HG03442 (cell line): ENCODE measurements at regions not wholly inside any gene's neighbourhood (a gene's known extent, or its start where the extent isn't known, plus 50 kb on each side); places are given as distances from the start of the nearest gene placed in this dataset.
"Not testable (repeated sequence)": the region's sequence is repeated elsewhere in the genome, so short reads cannot be mapped to it uniquely, and the experiment has no call there.

Experiments
- ATAC-seq: cut with Tn5 transposase; IDR thresholded peaks from one replicate; pipeline ENCODE4 v1.9.1; 2021; ENCODE audit warnings: mild to moderate bottlenecking, moderate library complexity; ENCODE audit not compliant: unreplicated experiment

DNA sequence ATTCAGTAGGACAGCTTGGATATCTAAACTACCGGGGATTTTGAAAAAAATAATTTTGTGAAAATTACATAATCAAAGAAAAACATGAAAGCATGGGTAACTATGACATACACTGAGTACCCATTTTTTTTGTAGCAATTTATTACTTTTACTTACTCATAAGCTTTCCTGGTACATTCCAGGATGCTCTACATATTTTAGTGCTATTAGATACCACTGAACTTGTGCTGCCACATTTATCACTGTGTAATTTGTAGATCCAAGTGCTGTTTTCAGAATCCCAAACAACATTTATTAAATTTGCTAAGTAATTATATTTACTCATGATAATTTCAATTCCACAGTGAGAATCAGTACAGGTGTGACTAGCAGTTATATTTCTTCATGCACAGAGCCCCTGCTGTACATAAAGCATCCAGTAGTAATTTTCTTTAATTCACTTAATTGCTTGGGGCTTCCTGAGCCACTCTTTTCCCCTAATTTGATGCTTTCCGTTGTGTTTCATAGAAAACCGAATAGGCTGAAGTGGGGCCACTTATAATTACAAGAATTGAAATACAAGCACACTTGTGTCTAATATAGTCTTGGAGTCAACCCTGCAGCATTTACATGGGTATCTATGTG is 2254.4 kb downstream of the ARAP2 start:
- no peak for ATAC-seq

GRCh38 chr4:33996075-33996718 is 2248.1 kb downstream of the ARAP2 start:
- no peak for ATAC-seq

- ATAC-seq: no peak
These were observed 2246.0 kb downstream of the ARAP2 start for GRCh38 chr4:33998291-33998690.

DNA sequence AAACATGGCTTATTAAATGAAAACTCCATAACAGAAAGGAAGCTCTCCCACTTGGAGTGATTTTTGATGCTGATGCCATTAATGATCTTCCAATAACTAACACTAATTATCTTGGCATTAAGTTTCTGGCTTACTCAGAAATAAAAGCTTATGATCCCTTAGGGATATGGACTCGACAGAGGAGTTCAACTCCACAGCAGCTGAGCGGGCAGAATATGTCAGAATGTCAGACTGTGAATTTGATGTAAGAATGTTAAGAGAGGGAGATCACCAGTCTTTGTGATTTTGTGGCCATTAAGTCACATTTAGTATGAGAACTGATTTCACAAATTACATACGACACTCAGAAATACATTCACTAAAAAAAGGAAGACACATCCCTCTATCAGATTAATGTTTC is 2244.0 kb downstream of the ARAP2 start:
- ATAC-seq: no peak

DNA sequence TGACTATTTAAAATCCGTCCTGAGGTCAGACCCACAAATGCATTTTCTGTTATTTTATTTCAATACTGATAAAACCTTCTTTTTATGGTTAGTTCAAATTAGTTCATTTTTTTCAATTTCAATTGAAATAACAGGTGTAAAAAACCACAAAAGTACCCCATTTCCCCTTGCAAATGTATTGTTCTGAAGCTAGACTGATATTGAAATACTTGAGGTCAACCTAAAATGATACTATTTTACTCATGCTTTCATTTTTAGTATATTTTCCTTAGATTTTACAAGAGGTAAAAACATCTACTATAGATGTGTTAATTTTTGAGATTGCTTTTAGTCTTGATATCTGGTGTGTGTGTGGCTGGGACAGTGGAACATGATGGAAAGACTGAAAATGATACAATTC is 2237.8 kb downstream of the ARAP2 start:
- not testable (repeated sequence) for ATAC-seq

DNA sequence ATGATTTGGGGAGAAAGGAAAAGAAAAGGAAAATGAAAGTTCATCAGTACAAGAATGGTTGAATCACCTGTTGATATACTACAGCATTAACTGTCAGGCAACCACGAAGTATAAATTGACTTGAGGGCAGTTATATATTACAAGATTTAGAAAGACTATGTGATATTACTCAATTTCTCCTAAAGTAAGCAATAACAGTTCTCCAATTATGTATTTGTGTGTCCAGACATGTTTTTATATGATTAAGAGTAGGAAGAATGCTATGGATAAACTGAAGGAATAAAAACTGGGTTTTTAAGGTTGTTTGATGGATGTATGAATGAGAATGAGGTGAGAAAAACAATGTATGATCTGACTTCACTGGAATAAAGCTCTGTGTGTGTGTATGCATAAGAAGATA is 2234.4 kb downstream of the ARAP2 start:
- ATAC-seq: no peak

DNA sequence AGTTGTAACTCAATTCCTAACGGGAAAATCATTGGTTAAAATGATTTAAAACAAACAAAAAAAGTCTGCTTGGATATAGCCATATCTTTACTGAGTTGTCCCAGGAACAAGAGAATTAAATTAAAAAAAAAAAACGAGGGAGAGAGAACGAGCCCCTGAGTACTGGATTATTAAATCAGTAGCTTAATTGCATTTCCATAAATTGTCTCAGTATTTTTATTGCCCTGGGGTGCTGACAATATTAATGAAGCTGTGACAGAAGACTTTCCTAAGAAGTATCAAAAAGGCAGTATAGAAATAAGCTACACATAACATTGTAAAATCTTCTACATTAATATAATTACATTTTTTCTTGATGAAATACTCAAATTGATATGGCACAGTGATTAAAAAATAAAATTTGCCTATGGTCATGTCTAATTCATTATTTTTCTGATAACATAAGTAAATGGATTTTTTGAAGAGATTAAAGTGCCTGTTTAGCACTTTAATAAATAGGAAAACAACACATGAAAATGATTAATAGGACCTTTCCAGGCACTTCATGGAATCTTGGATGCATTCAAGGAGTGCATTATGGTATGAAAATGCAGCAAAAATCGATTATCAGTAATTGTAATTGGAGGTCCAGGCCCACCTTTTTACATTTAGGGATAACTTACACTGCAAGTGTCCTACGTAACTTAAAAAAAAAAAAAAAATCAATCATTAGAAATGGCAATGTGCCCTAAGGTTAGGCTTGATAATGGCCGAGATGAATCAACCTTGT is 2233.4 kb downstream of the ARAP2 start:
- no peak for ATAC-seq

GRCh38 chr4:34035225-34035624 is 2209.1 kb downstream of the ARAP2 start:
- no peak for ATAC-seq

DNA sequence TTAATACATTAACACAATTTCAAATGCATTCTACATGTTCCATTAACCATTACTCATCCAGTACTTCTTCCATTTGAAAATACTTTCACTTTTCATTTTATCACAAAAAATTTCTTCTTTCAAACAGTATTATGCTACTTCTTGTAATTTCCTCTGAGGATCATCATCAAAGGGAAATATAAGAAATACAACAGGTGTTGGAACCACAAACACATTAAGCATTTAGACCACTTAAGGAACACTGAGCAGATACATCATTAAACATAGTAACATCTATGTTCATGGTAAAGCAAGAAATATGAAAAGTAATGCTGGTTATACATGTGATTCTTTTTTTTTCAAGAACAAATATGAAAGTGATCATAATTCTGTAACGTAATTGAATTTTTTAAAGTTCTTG is 2207.0 kb downstream of the ARAP2 start:
- no peak for ATAC-seq

GRCh38 chr4:34039766-34040165 is 2204.5 kb downstream of the ARAP2 start:
- no peak for ATAC-seq

DNA sequence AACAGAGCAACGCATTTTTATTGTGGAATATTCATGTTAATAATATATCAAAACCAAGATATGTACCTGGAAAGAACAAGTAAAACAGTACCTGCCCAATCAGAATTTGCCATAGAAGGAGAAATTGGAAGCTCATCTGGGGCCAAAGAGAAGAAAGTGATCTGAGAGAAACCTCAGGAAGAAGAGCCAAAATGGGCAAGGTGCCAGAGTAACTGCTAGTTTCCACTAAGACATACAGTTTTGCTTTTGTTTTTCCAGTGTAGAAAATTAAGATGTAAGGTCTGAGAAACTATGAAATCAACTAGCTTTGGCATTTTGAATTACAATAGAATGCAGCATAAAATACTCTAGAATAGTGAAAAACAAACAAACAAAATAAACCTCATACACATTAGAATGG is 2201.2 kb downstream of the ARAP2 start:
- ATAC-seq: no peak

DNA sequence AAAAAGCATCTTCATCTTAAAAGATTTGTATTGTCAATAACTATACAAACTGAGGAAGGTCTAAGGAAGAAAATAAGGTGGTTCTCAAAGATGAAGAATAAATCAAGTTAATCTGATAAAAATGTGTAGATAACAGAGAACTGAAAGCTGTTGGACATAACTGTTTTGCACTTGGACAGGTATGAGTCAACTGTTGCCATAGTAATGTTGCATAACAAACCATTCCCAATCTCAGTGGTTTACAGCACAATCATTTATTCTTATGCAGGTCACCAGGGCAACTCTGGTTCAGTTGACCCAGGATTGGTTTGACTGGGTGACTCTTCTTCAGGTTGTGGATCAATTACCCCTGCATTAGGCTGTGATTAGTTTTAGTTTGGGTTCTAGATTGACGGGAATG is 2197.7 kb downstream of the ARAP2 start:
- ATAC-seq: no peak

DNA sequence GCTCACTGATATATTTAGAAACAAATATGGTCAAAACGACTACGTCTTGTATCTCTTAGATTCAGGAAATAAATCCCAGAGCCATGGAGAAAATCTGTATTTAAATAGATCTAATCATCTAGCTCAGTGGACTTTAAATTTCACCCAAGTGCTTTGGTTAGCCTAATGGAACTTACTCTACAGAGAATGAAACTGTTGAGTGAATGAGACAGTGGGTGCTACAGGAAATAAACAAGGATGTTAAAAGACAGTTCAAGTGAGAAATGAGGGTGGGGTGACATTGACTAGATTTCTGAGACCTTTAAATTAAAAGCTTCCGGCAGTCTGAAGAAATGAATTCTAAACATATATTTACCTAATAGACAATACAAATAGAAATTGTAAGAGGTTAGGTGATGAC is 2197.0 kb downstream of the ARAP2 start:
- ATAC-seq: no peak

DNA sequence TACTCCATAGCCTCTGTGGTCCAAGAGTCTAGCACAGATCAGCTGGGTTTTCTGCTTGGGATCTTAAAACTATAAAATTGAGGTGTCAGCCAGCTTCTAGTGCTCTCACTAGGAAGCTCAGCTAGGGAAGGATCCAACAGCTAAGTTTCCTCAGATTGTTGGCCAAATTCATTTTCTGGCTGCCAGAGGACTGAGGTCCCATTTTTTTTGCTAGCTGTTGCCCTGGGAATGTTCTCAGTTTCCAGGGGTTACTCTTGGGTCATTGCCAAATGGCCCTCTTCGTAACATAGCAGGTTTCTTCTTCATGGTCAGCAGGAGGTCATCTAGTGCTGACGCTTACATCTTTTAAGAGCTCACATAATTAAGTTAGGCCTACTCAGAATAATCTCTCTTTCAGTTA is 2178.2 kb downstream of the ARAP2 start:
- ATAC-seq: no peak

GRCh38 chr4:34091451-34091850 is 2152.9 kb downstream of the ARAP2 start:
- no peak for ATAC-seq

DNA sequence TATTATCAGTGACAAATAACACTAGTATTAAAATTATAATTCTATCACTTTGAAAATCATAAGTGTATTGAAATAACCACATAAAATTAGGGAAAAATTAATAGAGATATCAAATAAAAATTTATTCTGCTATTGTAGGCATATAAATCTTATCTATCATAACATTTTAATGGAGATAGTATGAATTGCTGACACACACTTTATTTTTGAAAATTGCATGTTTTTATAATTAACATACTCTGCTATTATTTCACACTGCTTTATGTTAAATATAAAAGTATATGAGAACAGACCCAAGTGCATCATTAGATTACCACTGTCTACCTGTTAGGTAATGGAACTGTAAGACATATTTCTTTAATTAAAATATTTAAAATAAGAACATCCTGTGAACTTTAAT is 2150.2 kb downstream of the ARAP2 start:
- ATAC-seq: no peak

DNA sequence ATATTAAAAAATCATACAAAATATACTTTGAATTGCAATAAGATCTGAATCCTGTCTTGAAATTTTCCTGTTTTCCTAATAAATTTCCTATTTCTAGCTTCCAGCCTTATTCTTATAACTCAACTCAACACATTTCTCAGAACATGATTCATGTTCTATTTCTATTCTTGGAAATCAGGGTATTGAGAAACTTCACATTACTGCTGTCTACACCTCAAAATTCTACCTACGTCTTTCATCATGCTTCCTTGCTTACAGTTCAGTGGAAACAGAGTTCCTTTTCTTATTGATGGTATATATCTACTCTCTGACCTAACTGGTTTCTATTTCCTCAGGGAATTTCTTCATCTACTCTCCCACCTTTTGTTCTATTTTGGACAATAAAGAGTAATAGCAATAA is 2139.0 kb downstream of the ARAP2 start:
- no peak for ATAC-seq

- no peak for ATAC-seq
These were observed 2135.9 kb downstream of the ARAP2 start for GRCh38 chr4:34108391-34108790.

DNA sequence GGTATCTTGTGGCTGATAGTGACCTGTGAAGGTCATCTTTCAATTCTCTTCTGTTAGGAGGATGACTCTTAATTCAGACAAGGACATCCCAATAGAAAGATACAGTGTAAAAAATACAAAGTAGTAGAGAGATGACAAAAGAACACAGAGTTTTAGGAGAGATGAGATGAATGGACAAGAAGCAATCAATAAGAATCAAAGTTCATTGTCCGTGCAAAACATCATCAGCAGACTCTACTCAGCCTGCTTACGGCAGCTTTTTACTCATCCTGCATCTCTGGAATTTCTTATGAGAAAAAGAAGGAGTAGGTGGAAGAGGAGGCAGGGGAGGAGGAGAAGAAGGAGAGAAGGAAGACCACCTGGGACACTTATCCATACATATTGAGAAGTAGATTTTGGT is 2131.7 kb downstream of the ARAP2 start:
- ATAC-seq: no peak

DNA sequence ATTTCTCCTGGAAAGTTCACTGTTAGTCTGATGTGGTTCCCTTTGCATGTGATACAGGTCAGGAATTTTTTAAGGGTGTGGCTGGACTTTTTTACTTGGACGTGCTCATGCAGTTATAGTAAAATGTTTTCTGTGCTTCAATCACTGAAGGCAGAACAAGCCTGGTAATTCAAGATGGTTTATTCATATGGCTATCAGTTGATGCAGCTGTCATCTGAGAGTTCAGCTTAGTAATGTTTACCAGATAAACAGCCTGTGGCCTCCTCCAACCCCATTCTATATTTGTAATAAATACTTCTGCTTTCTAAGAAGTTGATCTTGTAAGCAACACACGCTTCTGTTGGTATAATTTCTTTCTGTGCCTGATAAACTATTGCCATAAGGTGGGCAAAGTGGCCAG is 2105.9 kb downstream of the ARAP2 start:
- ATAC-seq: no peak

GRCh38 chr4:34139346-34139745 is 2105.0 kb downstream of the ARAP2 start:
- no peak for ATAC-seq

GRCh38 chr4:34148322-34148908 is 2095.9 kb downstream of the ARAP2 start:
- no peak for ATAC-seq
